Fibroblast of peridontal ligament (primary cell): ENCODE measurements at regions not wholly inside any gene's neighbourhood (a gene's known extent, or its start where the extent isn't known, plus 50 kb on each side); places are given as distances from the start of the nearest gene placed in this dataset.

Experiments used
- DNase-seq: peaks from one replicate; pipeline ENCODE4 v3.0.0-alpha.2; 2010; ENCODE audit errors: extremely low read depth

DNA sequence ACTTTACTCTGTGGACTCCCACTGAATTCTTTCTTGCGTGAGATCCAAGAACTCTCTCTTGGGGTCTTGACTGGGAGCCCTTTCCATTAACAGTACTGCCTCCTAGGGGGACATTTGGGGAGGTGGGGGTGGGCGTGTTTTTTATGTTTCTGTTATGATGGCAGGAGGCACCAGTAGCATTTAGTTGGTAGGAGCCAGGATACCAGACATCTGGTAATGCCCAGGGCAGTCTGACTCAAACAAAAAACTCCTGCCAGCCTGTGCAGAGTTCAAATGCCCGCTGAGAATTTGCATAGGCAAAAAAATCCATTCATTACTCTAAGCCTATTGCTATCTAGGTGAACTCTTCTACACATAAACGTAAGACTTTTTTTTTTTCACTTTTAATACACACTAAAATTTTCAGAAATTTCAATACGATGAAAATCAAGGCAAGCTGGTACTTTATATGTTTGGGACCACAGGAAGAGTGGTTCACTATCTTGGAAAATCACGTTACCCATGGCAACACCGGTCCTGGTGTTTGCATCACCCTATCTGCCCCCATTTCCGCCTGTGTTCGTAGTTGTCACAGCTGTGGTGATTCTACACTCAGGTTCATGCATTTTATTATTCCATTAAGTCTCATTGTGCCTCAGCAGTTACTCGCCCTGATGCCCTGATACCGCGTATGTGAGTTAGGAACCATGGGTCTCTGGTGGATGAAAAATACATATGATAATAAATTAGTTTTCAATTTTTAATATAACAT is 121.1 kb upstream of the XYLT1 start:
- peak; percentile 37 for DNase-seq

DNA sequence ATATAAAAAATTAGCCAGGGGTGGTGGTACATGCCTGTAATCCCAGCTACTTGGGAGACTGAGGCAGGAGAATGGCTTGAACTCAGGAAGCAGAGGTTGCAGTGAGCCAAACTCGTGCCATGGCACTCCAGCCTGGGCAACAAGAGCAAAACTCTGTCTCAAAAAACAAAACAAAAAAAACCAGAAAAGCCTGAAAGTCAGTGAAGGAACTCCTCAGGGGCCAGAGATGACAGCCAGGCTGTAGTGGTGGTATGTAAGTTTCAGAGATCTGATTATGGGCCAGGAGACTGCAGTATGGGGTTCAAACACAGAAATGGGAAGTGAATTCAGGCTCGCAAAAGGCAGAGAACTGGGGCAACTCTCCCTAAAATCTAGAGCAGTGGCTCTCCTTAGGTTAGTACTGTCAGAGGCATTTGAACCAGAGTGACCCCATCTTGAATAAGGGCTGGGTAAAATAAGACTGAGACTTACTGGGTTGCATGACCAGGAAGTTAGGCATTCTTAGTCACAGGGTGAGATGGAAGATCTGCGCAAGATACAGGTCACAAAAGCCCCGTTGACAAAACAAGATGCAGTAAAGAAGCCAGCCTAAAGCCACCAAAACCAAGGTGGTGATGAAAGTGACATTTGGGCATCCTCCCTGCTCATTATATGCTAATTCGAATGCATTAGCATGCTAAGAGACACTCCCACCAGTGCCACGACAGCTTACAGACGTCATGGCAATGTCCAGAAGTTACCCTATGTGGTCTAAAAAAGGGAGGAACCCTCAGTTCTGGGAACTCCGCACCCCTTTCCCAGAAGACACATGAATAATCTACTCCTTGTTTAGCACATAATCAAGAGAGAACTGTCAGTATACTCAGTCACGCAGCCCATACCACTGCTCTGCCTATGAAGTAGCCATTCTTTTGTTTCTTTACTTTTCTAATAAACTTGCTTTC is 120.2 kb upstream of the XYLT1 start:
- peak; percentile 77 for DNase-seq

- no peak for DNase-seq
Observed at GRCh38 chr16:17589898-17590297, 119.1 kb upstream of the XYLT1 start.

DNA sequence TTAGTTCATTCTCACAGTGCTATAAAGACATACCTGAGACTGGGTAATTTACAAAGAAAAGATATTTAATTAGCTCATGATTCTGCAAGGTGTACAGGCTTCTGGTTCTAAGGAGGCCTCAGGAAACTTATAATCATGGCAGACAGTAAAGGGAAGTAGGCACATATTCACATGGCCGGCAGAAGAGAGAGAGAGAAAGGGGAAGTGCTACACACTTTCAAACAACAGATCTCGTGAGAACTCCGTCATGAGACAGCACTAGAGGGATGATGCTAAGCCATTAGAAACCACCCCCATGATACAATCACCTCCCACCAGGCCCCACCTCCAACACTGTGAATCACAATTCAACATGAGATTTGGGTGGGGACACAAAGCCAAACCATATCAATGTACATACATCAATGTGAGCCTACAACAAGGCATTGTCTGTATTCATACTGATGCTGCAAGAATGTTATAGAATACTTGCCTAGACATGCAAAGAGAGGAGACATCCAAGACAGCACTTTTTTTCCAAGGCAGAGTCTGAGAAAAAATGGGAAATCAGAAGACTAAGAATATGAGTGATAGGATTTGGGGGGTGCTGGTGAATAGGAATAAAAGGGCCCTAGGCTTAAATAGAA is 114.8 kb upstream of the XYLT1 start:
- DNase-seq, result no peak

DNA sequence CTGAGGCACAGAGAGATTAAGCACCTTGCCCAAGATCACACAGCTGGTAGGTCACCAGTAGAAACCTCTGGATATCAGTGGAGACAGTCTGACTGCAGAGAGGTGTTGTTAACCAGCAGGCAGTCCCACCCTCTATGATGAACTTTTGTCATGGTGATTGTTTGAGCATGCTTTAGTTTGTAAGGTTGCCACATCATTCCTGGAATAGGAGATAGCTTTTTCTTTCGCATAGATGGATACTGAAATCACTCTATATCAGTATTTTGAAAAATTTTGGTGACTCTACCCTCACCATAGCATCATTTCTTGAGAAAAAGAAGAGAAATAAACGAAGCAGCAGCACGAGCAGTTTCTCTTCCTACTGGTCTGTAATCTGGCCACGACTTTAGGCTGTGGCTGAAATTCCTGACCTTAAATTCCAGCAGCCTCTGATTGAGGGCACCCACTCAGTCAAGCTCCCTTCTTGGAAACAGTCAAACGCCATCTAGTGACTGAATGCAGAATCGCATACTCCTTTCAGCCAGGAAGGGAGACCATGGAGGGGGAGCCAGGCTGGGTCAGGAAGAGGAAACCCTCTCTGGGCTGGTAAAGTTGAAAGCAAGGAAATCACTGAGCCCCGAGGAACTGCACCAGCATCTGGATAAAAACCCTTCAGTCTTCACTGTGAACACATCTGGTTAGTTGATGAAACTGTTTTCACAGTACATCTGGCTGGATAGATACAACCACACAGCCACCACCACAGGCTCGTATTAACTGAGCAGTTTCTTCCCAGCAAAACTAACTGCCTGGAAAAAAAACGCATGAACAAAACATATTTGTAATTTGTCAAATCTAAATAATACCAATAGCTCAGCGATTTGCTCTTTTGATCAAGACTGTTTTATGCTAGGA is 108.5 kb upstream of the XYLT1 start:
- DNase-seq, result peak; percentile 97

DNA sequence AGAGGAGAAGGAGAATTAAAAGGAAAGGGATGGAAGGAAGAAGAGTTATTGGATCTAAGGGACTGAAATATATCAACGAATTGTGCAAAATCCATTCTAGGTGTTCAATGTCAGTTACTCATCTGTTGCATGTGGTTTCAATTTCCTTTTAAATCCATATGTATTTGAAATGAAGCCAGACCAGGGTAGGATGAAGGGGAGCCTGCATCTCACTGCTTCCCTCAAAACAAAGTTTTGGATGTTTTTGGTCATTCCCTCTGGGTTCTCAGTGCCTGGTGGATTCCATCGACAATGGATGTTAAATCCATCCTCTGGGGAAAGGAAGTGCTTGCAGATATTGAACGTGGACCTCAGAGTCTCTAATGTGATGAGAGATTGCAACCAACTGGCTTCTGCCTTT is 103.5 kb upstream of the XYLT1 start:
- DNase-seq, result no peak

- DNase-seq, result no peak
Observed at GRCh38 chr16:17572145-17572544, 101.4 kb upstream of the XYLT1 start.

DNA sequence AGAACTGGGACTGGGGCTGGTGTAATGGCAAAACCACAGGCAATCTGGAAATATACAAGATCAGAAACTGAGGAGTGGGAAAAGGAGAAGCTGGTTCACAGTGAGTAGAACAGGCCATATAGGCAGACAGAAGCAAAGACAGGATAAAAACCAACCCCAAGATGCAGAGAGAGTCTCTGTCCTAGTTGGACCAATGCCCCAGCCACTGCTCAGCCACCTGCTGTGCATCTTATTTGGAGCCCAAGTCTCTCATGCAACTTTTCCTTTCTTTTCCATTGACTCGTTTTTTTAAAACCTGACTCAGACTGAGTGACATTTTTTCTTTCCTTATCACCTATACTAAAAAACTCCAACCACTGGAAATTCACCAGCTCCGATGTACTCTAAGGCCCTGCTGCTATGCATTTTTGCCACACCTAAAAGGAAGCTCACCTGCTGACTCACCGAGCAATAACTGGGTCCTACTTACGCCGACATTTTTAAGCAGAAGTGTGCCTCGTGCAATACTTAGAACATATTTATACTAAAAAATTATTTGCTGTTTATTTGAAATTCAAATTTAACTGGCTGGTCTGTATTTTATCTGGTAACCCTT is 100.8 kb upstream of the XYLT1 start:
- DNase-seq, result no peak

- DNase-seq, result no peak
Observed at GRCh38 chr16:17568239-17568638, 97.5 kb upstream of the XYLT1 start.

DNA sequence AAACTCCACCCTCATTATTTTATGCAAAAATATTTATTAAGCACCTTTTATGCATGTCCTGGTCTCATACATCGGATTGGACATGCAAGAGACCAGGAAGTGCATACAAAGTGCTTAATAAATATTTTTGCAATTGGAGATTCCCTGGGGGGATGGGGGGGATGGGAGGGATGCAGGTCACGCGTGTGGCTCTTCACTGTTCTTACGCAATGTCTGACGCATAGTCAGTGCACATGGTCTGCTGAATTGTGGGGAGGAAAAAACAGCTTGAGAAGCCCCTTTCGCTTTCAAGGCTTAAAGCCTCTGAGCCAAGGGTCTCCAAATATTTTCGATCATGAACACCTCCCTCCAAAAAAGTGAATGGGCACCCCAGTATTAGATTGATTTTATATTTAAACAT is 96.7 kb upstream of the XYLT1 start:
- no peak for DNase-seq

GRCh38 chr16:17566656-17567450 is 96.1 kb upstream of the XYLT1 start:
- DNase-seq, result no peak

DNA sequence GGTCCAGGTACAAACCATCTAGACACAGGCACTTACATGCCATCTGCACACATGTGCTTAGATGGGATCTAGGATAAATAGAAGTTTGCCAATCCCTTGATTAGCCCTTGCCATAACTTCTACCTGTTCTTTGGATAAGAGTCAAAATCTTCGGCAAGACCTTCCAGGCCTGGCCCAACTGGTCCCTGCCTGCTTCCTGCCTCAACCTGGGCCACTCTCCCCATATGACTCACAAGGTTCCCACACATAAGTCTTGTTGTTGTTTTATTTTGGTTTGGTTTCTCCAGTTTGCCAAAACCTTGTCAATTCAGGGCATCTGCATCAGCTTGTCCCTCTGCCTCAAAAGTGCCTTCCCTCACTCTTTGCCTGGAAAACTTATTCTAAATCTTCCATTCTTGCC is 95.3 kb upstream of the XYLT1 start:
- DNase-seq, result no peak

- no peak for DNase-seq
Observed at GRCh38 chr16:17565605-17566004, 94.8 kb upstream of the XYLT1 start.

DNA sequence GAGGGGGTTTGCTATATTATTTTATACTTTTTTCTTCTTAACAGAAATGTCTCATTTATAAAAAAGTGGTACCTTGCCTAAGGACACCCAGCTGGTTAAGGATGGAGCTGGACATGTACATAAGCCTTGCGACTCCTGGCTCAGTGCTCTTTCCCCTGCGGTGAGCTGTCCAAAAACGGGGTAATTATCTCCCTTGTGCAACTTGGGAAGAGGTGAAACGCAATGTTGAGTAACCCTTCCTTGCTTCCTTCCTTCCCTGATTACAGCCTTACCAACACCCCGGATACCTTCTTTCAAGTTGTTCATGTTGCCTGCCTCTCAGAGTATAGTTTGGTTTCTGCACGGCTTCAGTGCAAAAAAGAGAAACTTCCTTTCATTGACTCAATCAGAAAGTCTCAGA is 94.1 kb upstream of the XYLT1 start:
- DNase-seq, result no peak

DNA sequence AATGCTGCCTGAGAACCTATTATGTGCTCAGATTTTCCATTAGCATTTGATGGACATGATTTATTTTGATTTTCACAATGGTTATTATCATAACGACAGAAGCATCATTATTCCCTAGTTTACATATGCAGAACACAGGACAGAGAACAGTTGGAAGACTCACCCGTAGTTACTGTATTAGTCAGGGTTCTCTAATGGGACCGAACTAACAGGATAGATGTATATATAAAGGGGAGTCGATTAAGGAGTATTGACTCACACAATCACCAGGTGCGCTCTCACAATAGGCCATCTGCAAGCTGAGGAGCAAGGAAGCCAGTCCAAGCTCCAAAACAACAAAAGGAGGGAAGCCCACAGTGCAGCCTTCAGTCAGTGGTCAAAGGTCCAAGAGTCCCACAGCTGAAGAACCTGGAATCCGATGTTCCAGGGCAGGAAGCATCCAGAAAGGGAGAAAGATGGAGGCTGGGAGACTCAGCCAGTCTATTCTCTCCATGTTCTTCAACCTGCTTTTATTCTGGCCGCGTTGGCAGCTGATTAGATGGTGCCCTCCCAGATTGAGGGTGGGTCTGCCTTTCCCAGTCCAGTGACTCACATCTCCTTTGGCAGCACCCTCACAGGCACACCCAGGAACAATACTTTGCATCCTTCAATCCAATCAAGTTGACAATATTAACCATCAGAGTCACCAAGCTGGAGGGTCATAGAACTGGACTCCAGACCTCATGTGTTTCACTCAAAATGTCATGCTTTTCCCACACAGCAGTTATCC is 92.7 kb upstream of the XYLT1 start:
- DNase-seq, result no peak

DNA sequence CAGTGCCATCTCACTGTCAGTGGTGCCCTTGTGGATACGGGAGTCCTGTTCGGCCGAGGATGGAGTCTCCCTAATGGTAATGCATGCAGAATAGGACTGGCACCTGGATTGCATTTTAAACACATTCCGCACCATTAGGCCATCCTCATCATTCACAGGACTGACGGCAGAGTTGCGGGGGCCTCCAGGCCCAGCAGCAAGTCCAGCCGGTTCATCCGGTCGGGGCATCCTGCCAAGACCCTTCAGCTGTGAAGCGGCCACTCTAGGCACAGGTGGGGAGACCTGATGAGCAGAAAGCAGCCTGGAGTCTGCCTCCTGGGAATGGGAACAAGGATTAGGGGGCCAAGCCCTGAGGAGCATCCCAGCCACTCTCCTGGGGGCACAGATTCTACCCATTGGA is 90.3 kb upstream of the XYLT1 start:
- no peak for DNase-seq

DNA sequence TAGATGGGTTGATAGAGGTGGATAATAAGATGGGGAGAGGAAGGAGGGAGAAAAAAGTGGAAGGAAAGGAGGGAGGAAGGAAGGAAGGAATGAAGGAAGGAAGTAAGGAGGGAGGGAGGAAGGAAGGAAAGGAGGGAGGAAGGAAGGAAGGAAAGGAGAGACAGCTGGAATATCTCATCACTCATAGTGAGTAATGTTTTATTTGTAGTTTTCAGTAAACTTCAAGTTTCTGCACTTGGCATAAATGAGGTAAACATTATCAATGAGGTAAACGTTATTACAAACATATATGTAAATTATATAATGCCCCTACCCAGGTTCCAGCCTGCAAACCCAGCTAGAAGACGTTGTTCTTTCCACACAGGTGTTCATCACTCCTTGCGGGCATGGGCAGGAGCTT is 89.8 kb upstream of the XYLT1 start:
- DNase-seq, result no peak

DNA sequence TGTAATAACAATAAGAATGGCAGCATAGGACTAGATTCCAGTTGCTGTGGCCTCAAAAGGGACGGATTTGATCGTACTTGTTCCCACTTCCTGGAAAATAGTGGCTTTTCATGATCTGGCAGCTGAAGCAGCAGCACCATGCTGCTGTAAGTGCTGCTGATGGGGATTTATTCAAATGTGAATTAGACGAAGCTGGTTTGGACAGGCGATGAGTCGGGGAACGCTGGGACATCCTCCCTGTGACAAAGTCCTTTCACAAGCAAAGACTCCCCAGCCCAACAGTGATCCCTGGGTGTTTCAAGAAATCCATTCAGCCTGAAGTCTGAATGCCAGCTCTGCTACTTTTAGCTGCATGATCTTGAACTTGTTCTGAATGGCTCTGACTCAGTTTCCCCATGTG is 88.6 kb upstream of the XYLT1 start:
- no peak for DNase-seq

DNA sequence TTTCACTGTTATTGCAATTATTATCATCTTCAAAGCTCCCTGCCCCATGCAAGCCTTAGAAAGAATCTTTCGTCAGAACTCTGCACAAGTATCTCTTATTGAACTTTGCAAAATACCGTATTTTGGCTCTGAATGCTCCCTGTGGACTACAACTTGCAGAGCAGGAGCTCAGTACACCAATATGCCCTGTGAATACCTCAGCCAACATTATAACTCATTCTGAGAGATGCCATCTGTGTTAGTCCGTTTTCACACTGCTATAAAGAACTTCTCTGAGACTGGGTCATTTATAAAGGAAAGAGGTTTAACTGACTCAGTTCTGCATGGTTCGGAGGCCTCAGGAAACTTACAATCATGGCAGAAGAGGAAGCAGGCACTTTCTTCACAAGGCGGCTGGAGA is 87.2 kb upstream of the XYLT1 start:
- no peak for DNase-seq

GRCh38 chr16:17557480-17557879 is 86.7 kb upstream of the XYLT1 start:
- no peak for DNase-seq
